HepG2 (cell line): ENCODE measurements at regions not wholly inside any gene's neighbourhood (a gene's known extent, or its start where the extent isn't known, plus 50 kb on each side); places are given as distances from the start of the nearest gene placed in this dataset.

Experiments
- ATAC-seq: fragments of 200-7000 bp; cut with Tn5 transposase; 3 replicates; pipeline ENCODE4 v1.9.1; 2020; ENCODE audit warnings: mild to moderate bottlenecking, moderate library complexity
- BruUV-seq: library from RNA; stranded (reverse); fragments of 400-500 nt; replicated peaks from 2 replicates; lab custom pipeline; 2021; lab: Mats Ljungman, UMichigan
- CTCF ChIA-PET: fragments of 300-600 bp; formaldehyde crosslinking; extraction: SDS; loops from one replicate; lab custom pipeline; 2021; ENCODE audit warnings: low total read pairs, inconsistent platforms, low intra/inter-chr PET ratio; lab: Yijun Ruan, JAX
- POLR2A ChIA-PET: fragments of 350-600 bp; sonication (Branson Sonifier 250); formaldehyde crosslinking; loops from one replicate; lab custom pipeline; 2020; ENCODE audit warnings: antibody characterized with exemption, inconsistent platforms; lab: Yijun Ruan, JAX
- DNase-seq: peaks from one replicate; pipeline ENCODE4 v3.0.0-alpha.2; 2015; ENCODE audit warnings: low spot score
- FAIRE-seq: peaks from 3 replicates; lab custom pipeline; 2011; peaks lifted over from hg19 to GRCh38; lab: Jason Lieb, UNC
- H2AFZ ChIP-seq: one replicate; pipeline ENCODE4 v1.6.1; 2011; ENCODE audit warnings: low read length, inconsistent platforms
- H3K27ac ChIP-seq: fragments of 300-600 bp; 3 replicates; pipeline ENCODE4 v1.8.0; 2011; ENCODE audit warnings: mixed run types, mild to moderate bottlenecking, mixed read lengths, low read length, inconsistent platforms; ENCODE audit not compliant: insufficient read depth; ENCODE audit errors: extremely low read length
- H3K27me3 ChIP-seq, 2 experiments: fragments of 200-600 bp in 1 of 2; 2 replicates in 1 of 2; 3 replicates in 1 of 2; pipeline versions ENCODE4 v1.6.0 to v1.8.0; 2011; ENCODE audit warnings: low read length in 2 of 2, mild to moderate bottlenecking in 2 of 2, moderate library complexity in 2 of 2, inconsistent platforms in 1 of 2; ENCODE audit not compliant: insufficient read depth in 2 of 2, control insufficient read depth in 1 of 2
- H3K36me3 ChIP-seq, 2 experiments: fragments of 200-600 bp in 1 of 2; replicated peaks in 1 of 2; 2 replicates in 1 of 2; 3 replicates in 1 of 2; pipeline versions ENCODE4 v1.5.1 to v1.8.0; 2011; ENCODE audit warnings: low read length in 2 of 2, inconsistent platforms in 1 of 2; ENCODE audit not compliant: insufficient read depth in 2 of 2, control insufficient read depth in 1 of 2
- H3K4me1 ChIP-seq: 2 replicates; pipeline ENCODE4 v1.5.1; 2012; ENCODE audit warnings: low read length, inconsistent platforms; ENCODE audit not compliant: insufficient read depth
- H3K4me2 ChIP-seq: 2 replicates; pipeline ENCODE4 v1.6.0; 2011; ENCODE audit warnings: low read depth, low read length, inconsistent platforms
- H3K4me3 ChIP-seq, 3 experiments: fragments of 200-600 bp in 1 of 3; sonication (generic), shearing (Covaris generic) in 1 of 3; replicated peaks in 1 of 3; 2 replicates each; pipeline ENCODE4 v1.5.1; 2011 to 2016; ENCODE audit warnings: low read length in 3 of 3, inconsistent platforms in 2 of 3, low read depth in 2 of 3, mild to moderate bottlenecking in 2 of 3, control low read depth in 1 of 3, mixed read lengths in 1 of 3; ENCODE audit not compliant: insufficient read depth in 1 of 3
- H3K79me2 ChIP-seq: one replicate; pipeline ENCODE4 v1.6.1; 2011; ENCODE audit warnings: low read length, inconsistent platforms; ENCODE audit not compliant: insufficient read depth
- H3K9ac ChIP-seq: 2 replicates; pipeline ENCODE4 v1.6.0; 2011; ENCODE audit warnings: mild to moderate bottlenecking, low read depth, low read length, inconsistent platforms; ENCODE audit not compliant: insufficient read depth
- H3K9me3 ChIP-seq: 2 replicates; pipeline ENCODE4 v1.5.1; 2012; ENCODE audit warnings: mild to moderate bottlenecking, low read length
- H4K20me1 ChIP-seq: 2 replicates; pipeline ENCODE4 v1.6.0; 2011; ENCODE audit warnings: inconsistent platforms, mild to moderate bottlenecking, low read length, moderate library complexity; ENCODE audit not compliant: insufficient read depth
- CEBPG ChIP-seq: IDR thresholded peaks from 2 replicates; pipeline ENCODE4 v1.6.1; 2016
- CREM ChIP-seq, 2 experiments: sonication (generic) in 1 of 2; formaldehyde crosslinking in 1 of 2; IDR thresholded peaks; 2 replicates each; pipeline versions ENCODE4 v1.4.0 to v1.6.1; 2016 to 2020; ENCODE audit warnings: antibody characterized with exemption in 1 of 2, mild to moderate bottlenecking in 1 of 2, missing genetic modification reagents in 1 of 2
- HMGA1 ChIP-seq: sonication (generic); formaldehyde crosslinking; conservative IDR thresholded peaks from 2 replicates; pipeline ENCODE4 v1.4.0; 2020; ENCODE audit warnings: missing genetic modification reagents
- HOXA9 ChIP-seq: sonication (generic); formaldehyde crosslinking; IDR thresholded peaks from 2 replicates; pipeline ENCODE4 v1.8.1; 2022; ENCODE audit warnings: missing genetic modification reagents, mild to moderate bottlenecking, moderate library complexity, borderline replicate concordance
- KMT2B ChIP-seq: IDR thresholded peaks from 2 replicates; pipeline ENCODE4 v1.6.1; 2016; ENCODE audit warnings: missing genetic modification reagents, missing compliant biosample characterization
- MED13 ChIP-seq: sonication (generic); formaldehyde crosslinking; IDR thresholded peaks from 2 replicates; pipeline ENCODE4 v1.5.0; 2020; ENCODE audit warnings: missing genetic modification reagents
- PCBP1 ChIP-seq: fragments of 200-400 bp; formaldehyde crosslinking; IDR thresholded peaks from 2 replicates; pipeline ENCODE4 v1.6.1; 2017; ENCODE audit warnings: mild to moderate bottlenecking, low read depth, low read length, borderline replicate concordance
- SKI ChIP-seq: fragments of 450-650 bp; IDR thresholded peaks from one replicate; pipeline ENCODE4 v1.6.1; 2018; ENCODE audit warnings: mild to moderate bottlenecking; ENCODE audit not compliant: partially characterized antibody
- THAP11 ChIP-seq: IDR thresholded peaks from 2 replicates; pipeline ENCODE4 v1.6.1; 2016; ENCODE audit warnings: missing biosample characterization, missing genetic modification reagents
- ZBTB20 ChIP-seq: sonication (generic); formaldehyde crosslinking; IDR thresholded peaks from 2 replicates; pipeline ENCODE4 v1.8.1; 2023; ENCODE audit warnings: missing genetic modification reagents, low read depth, mild to moderate bottlenecking, borderline replicate concordance
- ZNF10 ChIP-seq: sonication (generic); formaldehyde crosslinking; IDR thresholded peaks from 2 replicates; pipeline ENCODE4 v1.4.0; 2020; ENCODE audit warnings: mild to moderate bottlenecking, low read depth, missing genetic modification reagents, borderline replicate concordance
- ZNF562 ChIP-seq: sonication (generic); formaldehyde crosslinking; IDR thresholded peaks from 2 replicates; pipeline ENCODE4 v1.8.0; 2022; ENCODE audit warnings: missing genetic modification reagents, borderline replicate concordance
- ZNF75D ChIP-seq: sonication (generic); formaldehyde crosslinking; IDR thresholded peaks from 2 replicates; pipeline ENCODE4 v1.8.1; 2023; ENCODE audit warnings: missing genetic modification reagents, mild to moderate bottlenecking, borderline replicate concordance
- WGBS: methylation state at CpG from one replicate; pipeline ENCODE4 v1.1.6; 2017; ENCODE audit warnings: low lambda C conversion rate; 5-methylcytosine and 5-hydroxymethylcytosine counted together
- in situ Hi-C: cut with HindIII; loops from 2 replicates; pipeline ENCODE4 v1.10.0; 2017; ENCODE audit warnings: low pct_unique_long_range_greater_than_20kb; ENCODE audit not compliant: extremely low pct_ligation_motif_present
- intact Hi-C: fragments of 100-400 bp; cut with micrococcal nuclease; formaldehyde crosslinking; loops from one replicate; pipeline ENCODE4 v1.10.0; 2022; ENCODE audit not compliant: unreplicated experiment
- TF ChIP-seq, protein P1 (sequence below): sonication (generic); formaldehyde crosslinking; IDR thresholded peaks from 2 replicates; pipeline ENCODE4 v1.4.0; 2020; ENCODE audit warnings: missing genetic modification reagents

DNA sequence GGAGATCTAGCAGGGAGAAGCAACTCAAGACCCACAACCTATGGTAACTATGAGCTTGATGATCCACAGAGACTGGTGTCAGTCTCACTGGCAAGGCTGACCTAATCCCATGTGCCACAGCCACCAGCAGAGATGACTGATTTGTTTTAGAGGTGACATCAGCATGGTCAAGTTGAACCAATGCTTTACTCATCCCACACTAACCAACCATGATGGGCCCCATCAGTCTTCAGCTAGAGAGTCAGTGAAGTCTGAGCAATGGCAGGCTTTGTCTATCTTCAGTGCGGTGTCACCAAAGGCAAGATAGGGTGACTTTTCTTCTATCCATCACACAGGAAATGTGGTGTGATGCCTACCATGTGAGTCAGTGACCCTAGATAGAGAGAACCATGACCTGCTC, 1470.7 kb downstream of the NCAM2 start:
- no peak overlapping the region for H2AFZ ChIP-seq
- H3K9me3 ChIP-seq = peaks cover 92% of the 10 kb centered on the region
- TF ChIP-seq ZNF562 (CRISPR knock-in tag) = no peak
- TF ChIP-seq CEBPG (CRISPR knock-in tag) = no peak
- no peak for TF ChIP-seq CREM (IDR thresholded peaks at IDR 0.05)
- TF ChIP-seq CREM (CRISPR knock-in tag; IDR thresholded peaks at IDR 0.05) = no peak
- no peak for TF ChIP-seq THAP11 (CRISPR knock-in tag)
- TF ChIP-seq MED13 (CRISPR knock-in tag) = no peak
- no peak for TF ChIP-seq ZNF75D (CRISPR knock-in tag)
- TF ChIP-seq PCBP1 = no peak
- TF ChIP-seq HOXA9 (CRISPR knock-in tag) = no peak
- TF ChIP-seq, protein P1, sequence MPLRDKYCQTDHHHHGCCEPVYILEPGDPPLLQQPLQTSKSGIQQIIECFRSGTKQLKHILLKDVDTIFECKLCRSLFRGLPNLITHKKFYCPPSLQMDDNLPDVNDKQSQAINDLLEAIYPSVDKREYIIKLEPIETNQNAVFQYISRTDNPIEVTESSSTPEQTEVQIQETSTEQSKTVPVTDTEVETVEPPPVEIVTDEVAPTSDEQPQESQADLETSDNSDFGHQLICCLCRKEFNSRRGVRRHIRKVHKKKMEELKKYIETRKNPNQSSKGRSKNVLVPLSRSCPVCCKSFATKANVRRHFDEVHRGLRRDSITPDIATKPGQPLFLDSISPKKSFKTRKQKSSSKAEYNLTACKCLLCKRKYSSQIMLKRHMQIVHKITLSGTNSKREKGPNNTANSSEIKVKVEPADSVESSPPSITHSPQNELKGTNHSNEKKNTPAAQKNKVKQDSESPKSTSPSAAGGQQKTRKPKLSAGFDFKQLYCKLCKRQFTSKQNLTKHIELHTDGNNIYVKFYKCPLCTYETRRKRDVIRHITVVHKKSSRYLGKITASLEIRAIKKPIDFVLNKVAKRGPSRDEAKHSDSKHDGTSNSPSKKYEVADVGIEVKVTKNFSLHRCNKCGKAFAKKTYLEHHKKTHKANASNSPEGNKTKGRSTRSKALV (CRISPR knock-in tag) = no peak
- TF ChIP-seq SKI = no peak
- TF ChIP-seq HMGA1 (CRISPR knock-in tag) = no peak
- no peak for TF ChIP-seq KMT2B (CRISPR knock-in tag)
- TF ChIP-seq ZNF10 (CRISPR knock-in tag) = no peak
- no peak for TF ChIP-seq ZBTB20
- FAIRE-seq = no peak
- in situ Hi-C loops = no loop called here
- H3K79me2 ChIP-seq = no peaks in the 10 kb centered on the region
- no TSS peak for BruUV-seq
- ChIA-PET CTCF (no interaction called here), POLR2A (no interaction called here)
- H3K4me2 ChIP-seq = no peak overlapping the region
- H3K4me3 ChIP-seq = no peak overlapping the region
- no peaks in the 10 kb centered on the region for H4K20me1 ChIP-seq
- 56% methylated on average over 1 of the region's 1 CpG for WGBS
- H3K4me1 ChIP-seq = no peaks in the 10 kb centered on the region
- no peak for DNase-seq
- intact Hi-C loops = no loop called here
- H3K27me3 ChIP-seq = no peaks in the 10 kb centered on the region
- no peaks in the 10 kb centered on the region for H3K36me3 ChIP-seq
- no peak for ATAC-seq
- H3K27ac ChIP-seq = no peak overlapping the region
- H3K9ac ChIP-seq = no peak overlapping the region
